HG02798 (cell line): ENCODE measurements at regions not wholly inside any gene's neighbourhood (a gene's known extent, or its start where the extent isn't known, plus 50 kb on each side); places are given as distances from the start of the nearest gene placed in this dataset.
"Not testable (repeated sequence)": the region's sequence is repeated elsewhere in the genome, so short reads cannot be mapped to it uniquely, and the experiment has no call there.

Experiments
- ATAC-seq: cut with Tn5 transposase; IDR thresholded peaks from one replicate; pipeline ENCODE4 v1.9.1; 2021; ENCODE audit warnings: mild to moderate bottlenecking; ENCODE audit not compliant: unreplicated experiment, poor library complexity

GRCh38 chr9:126055381-126055985, 271.1 kb upstream of the MVB12B start:
- ATAC-seq = no peak

GRCh38 chr9:126056312-126057021, 270.2 kb upstream of the MVB12B start:
- ATAC-seq = no peak

GRCh38 chr9:126057121-126057825, 269.4 kb upstream of the MVB12B start:
- no peak for ATAC-seq

GRCh38 chr9:126058011-126058531, 268.6 kb upstream of the MVB12B start:
- ATAC-seq = no peak

DNA sequence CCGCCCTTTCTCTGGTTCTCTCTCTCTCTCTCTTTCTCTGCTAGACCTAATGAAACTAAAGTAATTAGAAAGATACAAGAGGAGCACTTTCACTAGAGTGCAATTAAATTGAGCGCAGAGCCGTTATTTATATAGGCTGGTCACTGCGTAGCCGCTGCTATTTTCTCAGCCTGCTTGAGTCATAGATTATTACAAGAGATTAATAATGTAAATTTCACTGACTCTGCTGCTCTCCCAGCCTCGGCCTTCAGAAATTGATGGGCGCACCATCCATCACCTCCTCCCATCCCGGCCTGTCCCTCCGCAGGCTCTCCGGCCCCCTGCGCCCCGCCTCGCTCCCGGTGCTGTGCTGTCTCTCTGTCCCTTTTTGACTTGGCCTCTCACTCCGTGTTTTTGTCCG, 268.0 kb upstream of the MVB12B start:
- ATAC-seq = no peak

DNA sequence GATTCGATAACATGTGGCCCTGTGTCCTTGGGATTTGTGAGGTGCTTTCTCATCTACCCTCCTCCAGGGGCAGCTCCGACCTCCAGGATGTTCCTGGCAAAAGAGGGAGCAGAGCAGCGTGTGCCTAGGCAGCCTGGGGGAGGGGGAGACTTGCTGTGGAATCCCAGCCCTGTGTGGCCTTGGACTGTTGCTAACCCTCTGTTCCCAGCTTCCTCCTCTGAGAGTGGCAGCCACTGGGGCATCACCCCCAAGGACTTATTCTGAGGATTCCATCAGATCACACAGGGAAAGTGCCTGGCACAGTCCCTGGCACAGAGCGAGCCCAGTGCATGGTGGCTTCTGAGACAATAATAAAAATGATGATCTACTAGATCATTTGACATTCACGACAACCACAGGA, 265.1 kb upstream of the MVB12B start:
- no peak for ATAC-seq

- no peak for ATAC-seq
Measured at GRCh38 chr9:126062158-126062886, 264.3 kb upstream of the MVB12B start.

DNA sequence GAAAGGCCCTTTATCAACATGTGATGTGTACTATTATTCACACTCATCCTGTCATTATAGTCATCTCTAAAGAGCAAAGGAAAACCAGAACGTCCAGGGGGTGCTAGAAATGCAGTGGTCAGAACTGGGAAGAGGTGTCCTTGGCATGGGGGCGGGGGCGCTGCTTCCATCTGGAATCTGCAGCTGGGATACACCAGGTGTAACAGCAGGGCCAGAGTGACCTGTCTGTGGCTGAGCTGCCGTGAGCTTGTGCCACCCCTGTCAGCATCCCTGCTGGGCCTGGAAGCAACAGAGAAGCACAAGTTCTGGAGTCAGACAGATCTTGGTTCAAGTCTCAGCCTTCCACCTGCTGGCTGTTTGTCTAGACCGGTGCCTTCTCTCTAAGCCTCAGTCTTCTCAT, 263.3 kb upstream of the MVB12B start:
- ATAC-seq = no peak

DNA sequence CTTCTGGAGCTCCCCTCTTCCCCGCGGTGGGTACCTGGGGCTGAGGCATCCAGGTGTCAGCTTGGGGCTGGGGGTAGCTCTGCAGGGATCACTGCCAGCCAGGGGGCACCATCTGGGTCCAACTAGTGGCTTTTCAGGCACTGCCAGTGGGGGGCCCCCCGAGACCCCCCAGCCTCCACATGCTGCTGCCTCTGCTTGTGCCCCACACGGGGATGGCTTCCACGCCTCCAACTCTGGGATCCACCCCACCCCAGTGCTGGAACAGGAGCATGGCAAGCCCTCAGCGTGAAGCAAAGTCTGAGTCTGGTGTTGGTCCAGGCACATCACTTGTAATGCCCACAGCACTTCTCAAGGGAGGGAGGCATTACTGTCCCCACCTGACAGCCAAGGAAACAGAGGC, 260.5 kb upstream of the MVB12B start:
- no peak for ATAC-seq

DNA sequence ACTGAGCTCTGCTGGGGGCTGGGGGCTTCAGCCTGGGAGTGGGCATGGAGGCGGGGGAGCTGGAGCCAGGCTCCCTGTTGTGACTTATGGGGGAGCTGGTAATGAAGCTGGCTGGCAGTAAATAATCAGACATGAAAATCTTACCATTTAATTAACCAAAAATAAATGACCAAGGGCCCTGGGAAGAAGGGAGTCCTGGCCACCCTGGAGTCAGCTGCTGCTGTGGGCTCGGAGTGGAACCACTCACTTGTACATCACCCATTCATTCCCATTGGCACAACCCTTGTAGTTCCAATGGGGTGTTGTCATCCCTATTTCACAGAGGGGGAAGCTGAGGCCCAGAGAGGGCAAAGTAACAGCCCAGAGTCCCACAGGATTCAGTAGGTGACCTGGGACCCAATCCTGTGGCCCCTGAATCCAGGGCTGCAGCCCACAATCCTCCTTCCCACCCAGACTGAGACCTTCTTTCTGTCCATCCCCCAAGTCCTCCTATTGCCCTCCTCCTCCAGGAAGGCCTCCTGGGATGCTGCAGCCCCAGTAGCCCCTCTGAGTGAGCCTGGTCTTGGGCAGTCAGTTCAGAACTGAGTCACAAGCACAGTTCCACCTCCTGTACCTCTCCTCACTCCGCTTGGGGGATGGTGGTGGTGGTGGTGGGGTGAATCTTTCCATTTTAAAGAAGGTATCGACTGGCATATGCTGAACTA, 259.4 kb upstream of the MVB12B start:
- ATAC-seq = no peak

DNA sequence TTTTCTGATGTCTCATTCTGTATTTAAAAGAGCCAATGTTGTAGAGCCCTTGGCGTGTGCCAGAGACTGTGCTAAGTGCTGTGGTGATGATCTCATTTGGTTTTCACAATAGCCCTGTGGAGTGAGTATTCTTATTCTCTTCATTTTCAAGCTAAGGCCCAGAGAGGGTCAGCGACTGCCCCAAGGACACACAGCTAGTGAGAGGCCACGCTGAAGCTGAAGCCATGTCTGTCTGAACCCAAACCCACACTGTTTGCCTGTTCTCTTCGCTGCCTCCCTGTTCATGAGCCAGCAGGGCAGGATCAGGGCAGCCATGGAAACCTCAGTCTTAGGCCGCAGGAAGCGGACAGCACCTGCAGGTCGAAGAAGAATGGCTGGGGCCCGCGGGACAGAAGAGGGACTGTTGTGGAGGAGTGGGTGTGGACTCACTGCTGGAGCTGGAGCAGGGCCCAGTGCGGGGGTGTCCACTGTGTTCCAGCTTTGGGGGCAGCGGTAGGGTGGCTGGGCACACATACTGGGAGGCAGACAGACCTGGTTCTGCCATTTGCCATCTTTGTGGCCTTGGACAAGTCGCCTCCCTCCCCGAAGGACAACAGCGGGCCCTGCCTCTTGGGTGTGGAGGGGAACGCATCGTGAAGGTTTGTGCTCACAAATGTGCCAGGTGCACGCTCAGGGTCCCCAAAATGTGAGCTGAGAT, 257.9 kb upstream of the MVB12B start:
- no peak for ATAC-seq

GRCh38 chr9:126069400-126069955, 257.2 kb upstream of the MVB12B start:
- no peak for ATAC-seq

- ATAC-seq = no peak
Measured at GRCh38 chr9:126070058-126070655, 256.5 kb upstream of the MVB12B start.

DNA sequence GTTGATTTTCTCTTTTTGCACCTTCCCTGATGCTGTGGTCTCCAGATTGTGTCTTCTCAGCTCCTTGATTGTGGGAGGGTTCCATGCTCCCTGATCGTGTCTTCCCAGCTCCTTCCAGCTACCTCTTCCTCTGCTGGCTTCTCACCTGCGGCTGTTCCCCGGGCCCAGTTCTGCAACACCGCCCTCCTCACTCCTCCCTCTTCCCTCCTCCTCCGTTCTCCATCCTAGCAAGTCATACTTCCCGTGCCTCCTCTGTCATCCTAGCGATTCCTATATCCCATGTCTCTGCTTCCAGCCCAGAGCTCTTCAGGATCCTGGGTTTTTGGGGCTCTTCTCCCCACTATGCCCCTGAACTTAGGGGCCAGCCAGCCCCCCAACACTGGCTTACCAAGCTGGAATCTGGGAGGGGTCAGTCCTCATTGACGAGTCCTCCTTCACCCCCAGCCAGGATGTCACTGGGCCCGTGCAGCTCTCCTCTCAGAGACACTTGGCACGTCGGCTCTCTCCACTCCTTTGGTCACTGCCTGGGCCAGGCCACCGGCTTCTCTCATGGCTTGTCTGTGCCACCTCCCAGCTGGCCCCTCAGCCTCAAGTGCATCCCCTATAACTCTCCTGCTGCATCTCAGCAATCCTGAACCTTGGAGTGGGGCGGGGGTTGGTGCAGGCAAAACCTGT, 255.4 kb upstream of the MVB12B start:
- no peak for ATAC-seq

DNA sequence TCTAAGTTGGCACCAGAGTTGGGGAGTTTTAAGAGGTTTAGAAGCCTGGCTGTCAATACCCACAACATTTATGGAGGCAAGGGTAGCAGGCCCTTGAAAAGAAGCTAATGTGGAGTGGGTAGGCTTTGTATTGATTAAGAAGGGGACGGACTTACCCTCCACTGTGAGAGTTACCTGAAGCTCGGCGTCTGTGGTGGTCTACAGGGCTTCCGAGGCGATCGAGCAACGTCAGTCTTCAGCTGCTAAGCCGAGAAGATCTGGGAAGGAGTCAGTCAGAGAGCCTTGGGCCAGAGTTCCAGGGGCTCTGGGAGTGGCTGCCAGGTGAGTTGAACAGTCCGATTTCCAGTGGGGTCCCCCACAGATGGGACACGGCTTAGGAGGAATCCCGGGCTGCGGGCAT, 249.0 kb upstream of the MVB12B start:
- ATAC-seq = not testable (repeated sequence)

GRCh38 chr9:126080641-126081040, 246.0 kb upstream of the MVB12B start:
- no peak for ATAC-seq

DNA sequence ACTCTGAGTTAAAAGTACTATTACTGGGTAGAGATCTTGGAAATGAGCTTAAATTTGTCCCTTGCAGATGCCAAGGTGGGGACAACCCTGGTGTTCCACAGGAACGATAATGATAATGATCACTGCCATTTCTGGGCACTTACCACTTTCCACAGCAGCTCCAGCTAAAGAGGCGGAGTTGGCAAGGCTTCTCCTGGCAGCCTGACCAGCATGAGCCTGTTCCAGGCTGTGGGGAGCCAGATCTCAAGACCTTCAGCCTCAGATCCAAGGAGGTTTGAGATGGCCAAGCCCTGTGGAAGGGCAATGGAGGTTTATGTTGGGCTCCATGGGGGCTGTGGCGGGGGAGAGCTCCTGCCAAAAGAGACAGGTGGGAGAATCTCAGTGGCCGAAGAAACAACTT, 244.9 kb upstream of the MVB12B start:
- ATAC-seq = no peak

DNA sequence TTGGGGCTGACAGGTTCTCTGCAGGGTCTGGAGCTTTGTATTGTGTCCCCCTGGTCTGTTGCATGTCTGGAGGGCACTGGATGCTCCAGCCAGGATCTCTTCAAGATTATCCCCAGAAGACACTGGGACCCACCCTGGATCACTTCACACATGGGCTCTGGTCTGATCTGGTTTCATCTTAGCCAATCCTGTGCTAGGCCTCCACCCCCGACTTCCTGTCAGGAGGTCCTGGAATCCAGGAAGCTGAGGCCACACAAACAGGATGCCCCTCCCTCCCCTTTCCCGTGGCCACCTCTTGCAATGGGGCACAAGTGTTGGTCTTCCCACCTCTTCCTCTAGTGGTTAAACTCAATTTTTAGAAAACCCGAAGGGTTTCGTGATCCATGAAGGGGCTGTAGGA, 242.6 kb upstream of the MVB12B start:
- ATAC-seq = no peak
